HepG2 (cell line): ENCODE measurements at regions not wholly inside any gene's neighbourhood (a gene's known extent, or its start where the extent isn't known, plus 50 kb on each side); places are given as distances from the start of the nearest gene placed in this dataset.

ENCODE experiments used
- GTF2F1 ChIP-seq: fragments of 150-350 bp; IDR thresholded peaks from 2 replicates; pipeline ENCODE4 v1.6.1; 2014; ENCODE audit warnings: low read length
- TAF1 ChIP-seq: sonication (generic); formaldehyde crosslinking; IDR thresholded peaks from 2 replicates; pipeline ENCODE4 v1.4.0; 2020; ENCODE audit warnings: missing genetic modification reagents

- TF ChIP-seq TAF1 (CRISPR knock-in tag) (no peak), GTF2F1 (no peak)
Observed at GRCh38 chr20:5663396-5663795, 52.6 kb upstream of the GPCPD1 start.
